ENCODE measurements at regions not wholly inside any gene's neighbourhood (a gene's known extent, or its start where the extent isn't known, plus 50 kb on each side); places are given as distances from the start of the nearest gene placed in this dataset.

DNA sequence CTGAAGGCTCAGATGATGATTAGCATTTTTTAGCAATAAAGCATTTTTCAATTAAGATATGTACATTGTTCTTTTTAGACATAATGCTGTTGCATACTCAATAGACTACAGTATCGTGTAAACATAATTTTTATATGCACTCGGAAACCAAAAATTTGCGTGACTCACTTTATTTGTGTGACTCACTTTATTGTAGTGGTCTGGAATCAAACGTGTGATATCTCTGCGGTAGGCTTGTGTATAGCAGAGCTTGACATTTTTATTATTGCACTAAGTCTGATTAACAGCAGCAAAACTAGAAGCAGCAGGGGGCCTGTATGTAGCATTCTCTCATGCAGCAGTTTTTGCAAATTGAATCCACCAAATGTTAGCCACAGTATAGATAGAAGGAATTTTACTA lies 119.1 kb upstream of the PRDX4 start:
- no peak for TF ChIP-seq POLR2AphosphoS5 (IDR thresholded peaks at IDR 0.05; ENCODE audit: insufficient read depth, low read depth, low read length)
- TF ChIP-seq, protein P1, sequence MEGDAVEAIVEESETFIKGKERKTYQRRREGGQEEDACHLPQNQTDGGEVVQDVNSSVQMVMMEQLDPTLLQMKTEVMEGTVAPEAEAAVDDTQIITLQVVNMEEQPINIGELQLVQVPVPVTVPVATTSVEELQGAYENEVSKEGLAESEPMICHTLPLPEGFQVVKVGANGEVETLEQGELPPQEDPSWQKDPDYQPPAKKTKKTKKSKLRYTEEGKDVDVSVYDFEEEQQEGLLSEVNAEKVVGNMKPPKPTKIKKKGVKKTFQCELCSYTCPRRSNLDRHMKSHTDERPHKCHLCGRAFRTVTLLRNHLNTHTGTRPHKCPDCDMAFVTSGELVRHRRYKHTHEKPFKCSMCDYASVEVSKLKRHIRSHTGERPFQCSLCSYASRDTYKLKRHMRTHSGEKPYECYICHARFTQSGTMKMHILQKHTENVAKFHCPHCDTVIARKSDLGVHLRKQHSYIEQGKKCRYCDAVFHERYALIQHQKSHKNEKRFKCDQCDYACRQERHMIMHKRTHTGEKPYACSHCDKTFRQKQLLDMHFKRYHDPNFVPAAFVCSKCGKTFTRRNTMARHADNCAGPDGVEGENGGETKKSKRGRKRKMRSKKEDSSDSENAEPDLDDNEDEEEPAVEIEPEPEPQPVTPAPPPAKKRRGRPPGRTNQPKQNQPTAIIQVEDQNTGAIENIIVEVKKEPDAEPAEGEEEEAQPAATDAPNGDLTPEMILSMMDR (IDR thresholded peaks at IDR 0.05; ENCODE audit: extremely low read depth in 1 of 2, insufficient read depth in 1 of 2, low read depth in 1 of 2, low read length in 2 of 2) = no peak
- TF ChIP-seq, protein P2, sequence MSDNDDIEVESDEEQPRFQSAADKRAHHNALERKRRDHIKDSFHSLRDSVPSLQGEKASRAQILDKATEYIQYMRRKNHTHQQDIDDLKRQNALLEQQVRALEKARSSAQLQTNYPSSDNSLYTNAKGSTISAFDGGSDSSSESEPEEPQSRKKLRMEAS (IDR thresholded peaks at IDR 0.05; ENCODE audit: insufficient read depth, insufficient read length) = no peak
- FAIRE-seq (no peak), DNase-seq (ENCODE audit: low read depth, low spot score) (no peak)
- no peaks in the 10 kb centered on the region for H3K36me3 ChIP-seq (ENCODE audit: control insufficient read depth in 2 of 2, extremely low read depth in 1 of 2, insufficient read depth in 2 of 2, low read length in 2 of 2)
- no peak overlapping the region for H3K27ac ChIP-seq (ENCODE audit: insufficient read depth, low read depth, low read length)
- no peak overlapping the region for H3K4me2 ChIP-seq (ENCODE audit: insufficient read depth, low read length)
- H3K9me1 ChIP-seq (replicated peaks; ENCODE audit: control insufficient read depth, extremely low read depth, insufficient read depth, low read length) = no peaks in the 10 kb centered on the region
- no peaks in the 10 kb centered on the region for H3K27me3 ChIP-seq (ENCODE audit: control insufficient read depth in 2 of 2, insufficient read depth in 2 of 2, low read length in 2 of 2)
- H4K20me1 ChIP-seq (replicated peaks; ENCODE audit: control insufficient read depth, extremely low read depth, insufficient read depth, low read length) = no peaks in the 10 kb centered on the region
- no peak overlapping the region for H2AFZ ChIP-seq (ENCODE audit: low read depth, low read length)
- BruUV-seq (replicated peaks) = no TSS peak
- no peaks in the 10 kb centered on the region for H3K79me2 ChIP-seq (ENCODE audit: control insufficient read depth, insufficient read depth, low read length)
- dilution Hi-C loops (cut with MboI; ENCODE audit: extremely low pct_ligation_motif_present, low sequenced_read_pairs) (no loop called here), intact Hi-C loops (cut with micrococcal nuclease) (no loop called here)
- H3K9ac ChIP-seq (replicated peaks; ENCODE audit: extremely low read depth, insufficient read depth, low read length) = no peak overlapping the region
- no peaks in the 10 kb centered on the region for H3K4me1 ChIP-seq (ENCODE audit: control insufficient read depth, extremely low read depth, insufficient read depth, low read length)
- H3K4me3 ChIP-seq (replicated peaks in 1 of 3; ENCODE audit: insufficient read depth in 1 of 3, low read depth in 1 of 3, low read length in 3 of 3) = no peak overlapping the region
- CTCF ChIA-PET = interaction anchor here (0.6 kb wide), 1 partner anchor 1563 kb away, joined by 3 read pairs; no protein-coding TSS in a partner anchor
- no peaks in the 10 kb centered on the region for H3K9me3 ChIP-seq (replicated peaks; ENCODE audit: control insufficient read depth, insufficient read depth, low read length)
- POLR2A ChIA-PET = no interaction called here

DNA sequence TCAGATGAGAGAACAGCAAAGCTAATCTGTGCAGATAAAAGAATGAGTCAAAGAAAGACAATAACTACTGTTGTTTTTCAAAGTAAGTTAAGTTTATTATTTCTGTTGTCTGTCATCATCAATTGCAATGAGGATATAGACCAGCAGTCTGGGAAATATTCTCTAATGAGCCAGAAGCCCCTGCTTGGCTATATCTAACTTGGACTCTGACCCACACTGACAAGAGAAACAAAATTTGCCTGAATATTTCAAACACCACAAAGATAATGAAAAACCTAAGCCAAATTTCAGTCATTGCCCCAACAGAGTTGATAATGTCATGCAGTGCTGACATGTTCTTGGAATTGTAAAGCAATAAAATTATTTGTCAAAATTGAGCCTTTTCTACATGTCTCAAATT lies 115.0 kb upstream of the PRDX4 start:
- no peak overlapping the region for H3K27ac ChIP-seq (ENCODE audit: insufficient read depth, low read depth, low read length)
- H3K4me1 ChIP-seq (ENCODE audit: control insufficient read depth, extremely low read depth, insufficient read depth, low read length) = no peaks in the 10 kb centered on the region
- FAIRE-seq (no peak), DNase-seq (ENCODE audit: low read depth, low spot score) (no peak)
- H3K27me3 ChIP-seq (ENCODE audit: control insufficient read depth in 2 of 2, insufficient read depth in 2 of 2, low read length in 2 of 2) = no peaks in the 10 kb centered on the region
- intact Hi-C loops (cut with micrococcal nuclease) = loop anchor here (10.0 kb wide), 1 partner anchor 148 kb away; no protein-coding TSS in a partner anchor
- no peak overlapping the region for H3K4me3 ChIP-seq (replicated peaks in 1 of 3; ENCODE audit: insufficient read depth in 1 of 3, low read depth in 1 of 3, low read length in 3 of 3)
- ChIA-PET CTCF (interaction anchor here (2.8 to 4.5 kb wide), 2 partner anchors 1416 to 1568 kb away, joined by 13 to 29 read pairs; no protein-coding TSS in a partner anchor), POLR2A (no interaction called here)
- TF ChIP-seq, protein P1 (IDR thresholded peaks at IDR 0.05; ENCODE audit: extremely low read depth in 1 of 2, insufficient read depth in 1 of 2, low read depth in 1 of 2, low read length in 2 of 2) = no peak
- TF ChIP-seq, protein P2 (IDR thresholded peaks at IDR 0.05; ENCODE audit: insufficient read depth, insufficient read length) = no peak
- TF ChIP-seq EZH2 (IDR thresholded peaks at IDR 0.05; ENCODE audit: borderline replicate concordance, low read depth, low read length, severe bottlenecking) (no peak), JUN (IDR thresholded peaks at IDR 0.05; ENCODE audit: borderline replicate concordance, insufficient read depth, insufficient read length, low read depth) (no peak), FOS (IDR thresholded peaks at IDR 0.05; ENCODE audit: borderline replicate concordance, insufficient read depth, low read length) (no peak), POLR2AphosphoS5 (IDR thresholded peaks at IDR 0.05; ENCODE audit: insufficient read depth, low read depth, low read length) (no peak), POLR2A (IDR thresholded peaks at IDR 0.05; ENCODE audit: low read depth, low read length) (no peak), GATA2 (IDR thresholded peaks at IDR 0.05; ENCODE audit: insufficient read depth, insufficient read length, low read depth, low read length) (no peak), MYC (IDR thresholded peaks at IDR 0.05; ENCODE audit: low read depth, low read length) (no peak)
- dilution Hi-C loops (cut with MboI; ENCODE audit: extremely low pct_ligation_motif_present, low sequenced_read_pairs) = no loop called here
- H3K9ac ChIP-seq (replicated peaks; ENCODE audit: extremely low read depth, insufficient read depth, low read length) = no peak overlapping the region
- no peaks in the 10 kb centered on the region for H3K79me2 ChIP-seq (ENCODE audit: control insufficient read depth, insufficient read depth, low read length)
- H4K20me1 ChIP-seq (replicated peaks; ENCODE audit: control insufficient read depth, extremely low read depth, insufficient read depth, low read length) = no peaks in the 10 kb centered on the region
- no peaks in the 10 kb centered on the region for H3K9me3 ChIP-seq (replicated peaks; ENCODE audit: control insufficient read depth, insufficient read depth, low read length)
- no peaks in the 10 kb centered on the region for H3K9me1 ChIP-seq (replicated peaks; ENCODE audit: control insufficient read depth, extremely low read depth, insufficient read depth, low read length)
- H3K4me2 ChIP-seq (ENCODE audit: insufficient read depth, low read length) = no peak overlapping the region
- no peaks in the 10 kb centered on the region for H3K36me3 ChIP-seq (ENCODE audit: control insufficient read depth in 2 of 2, extremely low read depth in 1 of 2, insufficient read depth in 2 of 2, low read length in 2 of 2)
- no peak overlapping the region for H2AFZ ChIP-seq (ENCODE audit: low read depth, low read length)
- no TSS peak for BruUV-seq (replicated peaks)

Data from endothelial cell of umbilical vein (primary cell).